HG02973 (cell line): ENCODE measurements at regions not wholly inside any gene's neighbourhood (a gene's known extent, or its start where the extent isn't known, plus 50 kb on each side); places are given as distances from the start of the nearest gene placed in this dataset.
"Not testable (repeated sequence)": the region's sequence is repeated elsewhere in the genome, so short reads cannot be mapped to it uniquely, and the experiment has no call there.

ENCODE experiments used
- ATAC-seq: cut with Tn5 transposase; IDR thresholded peaks from one replicate; pipeline ENCODE4 v1.9.1; 2021; ENCODE audit warnings: moderate library complexity; ENCODE audit not compliant: unreplicated experiment

DNA sequence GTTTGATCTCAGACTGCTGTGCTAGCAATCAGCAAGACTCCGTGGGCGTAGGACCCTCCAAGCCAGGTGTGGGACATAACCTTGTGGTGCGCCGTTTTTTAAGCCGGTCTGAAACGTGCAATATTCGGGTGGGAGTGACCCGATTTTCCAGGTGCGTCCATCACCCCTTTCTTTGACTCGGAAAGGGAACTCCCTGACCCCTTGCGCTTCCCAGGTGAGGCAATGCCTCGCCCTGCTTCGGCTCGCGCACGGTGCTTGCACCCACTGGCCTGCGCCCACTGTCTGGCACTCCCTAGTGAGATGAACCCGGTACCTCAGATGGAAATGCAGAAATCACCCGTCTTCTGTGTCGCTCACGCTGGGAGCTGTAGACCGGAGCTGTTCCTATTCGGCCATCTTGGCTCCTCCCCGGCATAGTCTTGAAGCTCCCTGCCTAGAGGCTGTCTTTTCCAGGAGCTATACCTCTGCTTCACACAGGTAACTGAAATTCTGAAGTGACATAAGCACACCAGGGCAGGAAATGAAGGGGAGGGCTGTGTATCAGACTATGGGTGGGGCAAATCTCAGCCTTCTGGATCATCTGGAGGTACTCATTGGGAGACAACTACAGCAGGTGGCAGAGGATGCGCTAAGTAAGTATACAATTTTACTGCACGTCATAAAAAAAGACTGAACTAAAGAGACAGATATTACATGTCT lies 252.1 kb upstream of the POT1 start:
- not testable (repeated sequence) for ATAC-seq

DNA sequence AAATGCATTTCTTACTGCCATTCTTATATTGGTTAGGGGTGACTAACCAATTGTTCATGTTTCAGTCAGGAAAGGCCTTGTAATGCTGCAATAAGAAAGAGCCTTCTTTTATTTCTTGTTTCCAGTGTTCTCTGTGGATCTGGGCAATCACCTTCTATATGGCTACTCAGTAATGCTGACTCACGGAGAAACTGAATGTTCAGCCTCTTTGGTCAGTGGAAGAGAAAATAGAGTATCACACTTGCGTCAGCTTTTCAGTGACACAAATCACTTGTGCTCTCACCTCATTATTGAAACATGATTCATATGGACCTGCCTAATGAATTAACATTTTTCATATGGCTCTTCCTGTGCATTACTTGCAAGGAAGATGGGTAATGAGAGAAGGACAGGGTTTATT lies 243.9 kb upstream of the POT1 start:
- ATAC-seq = no peak

GRCh38 chr7:125169088-125169487 lies 239.5 kb upstream of the POT1 start:
- no peak for ATAC-seq

- no peak for ATAC-seq
Observed at GRCh38 chr7:125154930-125155329, 225.3 kb upstream of the POT1 start.

- no peak for ATAC-seq
Observed at GRCh38 chr7:125149151-125149550, 219.5 kb upstream of the POT1 start.

DNA sequence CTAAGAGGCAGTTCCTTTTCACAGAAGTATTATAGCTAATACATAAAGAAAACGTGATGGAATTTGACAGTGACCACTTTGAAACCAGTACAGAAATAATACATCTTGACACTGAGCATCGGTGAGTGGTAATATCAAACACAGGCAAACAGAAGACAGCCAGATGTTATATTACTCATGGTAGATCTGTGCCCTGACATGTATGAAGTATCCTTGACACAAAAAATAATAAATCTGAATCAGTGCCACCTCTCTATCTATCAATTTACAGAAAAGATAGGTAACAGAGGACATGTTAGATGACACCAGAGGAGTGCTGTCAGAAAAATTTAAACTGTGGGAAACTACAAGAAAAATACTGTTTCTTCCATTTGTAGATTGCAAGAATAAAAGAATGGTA lies 217.4 kb upstream of the POT1 start:
- no peak for ATAC-seq

DNA sequence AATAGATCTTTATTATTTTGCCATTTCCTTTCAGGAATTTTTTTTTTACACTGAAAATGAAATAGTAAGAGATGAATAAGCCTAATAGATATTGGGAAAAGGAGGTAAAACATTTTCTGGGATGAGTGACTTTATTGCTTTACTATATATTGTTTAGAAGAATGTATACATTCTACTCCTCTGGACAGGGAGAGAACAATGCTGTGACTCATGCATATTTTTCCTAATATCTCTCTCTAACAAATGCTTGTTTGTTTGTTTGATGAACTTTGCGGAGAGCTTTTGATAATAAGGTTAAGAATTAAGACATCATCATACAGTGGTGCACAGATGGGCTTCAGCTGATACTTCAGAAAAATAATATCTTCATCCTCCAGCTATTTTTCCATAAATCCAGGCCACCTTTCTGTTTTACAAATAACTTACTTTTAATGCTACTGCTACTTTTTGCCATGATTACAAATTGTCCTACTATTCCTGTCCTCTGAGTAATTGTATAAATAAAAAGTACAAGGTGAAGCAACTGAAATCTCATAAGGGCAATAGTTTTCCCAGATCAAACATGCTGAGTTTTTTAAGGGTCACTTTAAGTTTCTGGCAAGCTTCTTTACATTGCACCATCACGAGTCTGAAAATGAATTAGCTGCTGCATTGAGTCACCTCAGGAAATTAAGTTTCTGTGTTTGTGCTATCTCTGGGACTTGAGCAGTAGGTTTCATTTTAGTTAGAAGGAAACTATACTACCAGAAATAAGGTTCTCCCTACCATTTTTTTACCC lies 207.3 kb upstream of the POT1 start:
- no peak for ATAC-seq

DNA sequence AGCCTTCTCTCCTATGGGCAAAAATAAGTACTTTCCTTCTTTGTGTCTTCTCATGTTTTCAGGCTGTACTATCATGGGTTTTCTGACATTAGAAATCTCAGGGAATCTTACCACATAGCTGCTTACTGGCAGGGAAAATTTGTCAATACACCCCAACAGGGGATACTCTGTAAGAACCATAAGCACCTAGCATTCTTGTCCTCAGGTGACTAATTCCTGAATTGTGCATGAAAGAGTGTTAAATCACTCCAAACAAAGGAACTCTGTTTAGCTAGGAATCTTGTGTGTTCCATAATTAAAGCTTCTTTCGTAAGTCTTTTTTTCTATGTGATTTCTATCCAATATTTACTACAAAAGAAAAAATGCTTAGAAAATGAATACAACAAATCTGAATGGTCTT lies 206.7 kb upstream of the POT1 start:
- no peak for ATAC-seq

DNA sequence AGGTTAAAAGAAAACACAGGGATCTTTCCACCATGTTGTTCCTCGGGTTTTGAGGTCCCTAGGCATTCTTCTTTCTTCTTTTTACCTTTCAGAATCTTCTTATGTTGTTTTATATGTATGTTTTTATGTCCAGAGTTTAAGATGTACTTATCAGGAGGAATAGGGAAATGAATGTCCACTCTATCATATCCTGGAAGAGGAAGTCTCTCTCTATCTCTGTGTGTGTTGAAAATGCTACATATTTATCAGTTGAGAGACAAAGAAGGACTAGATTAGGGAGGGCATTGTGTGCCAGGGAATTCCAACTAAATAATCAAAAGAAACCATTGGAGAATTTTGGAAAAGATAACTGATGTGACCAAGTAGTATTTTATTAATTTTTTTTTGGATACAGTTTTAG lies 200.5 kb upstream of the POT1 start:
- no peak for ATAC-seq

DNA sequence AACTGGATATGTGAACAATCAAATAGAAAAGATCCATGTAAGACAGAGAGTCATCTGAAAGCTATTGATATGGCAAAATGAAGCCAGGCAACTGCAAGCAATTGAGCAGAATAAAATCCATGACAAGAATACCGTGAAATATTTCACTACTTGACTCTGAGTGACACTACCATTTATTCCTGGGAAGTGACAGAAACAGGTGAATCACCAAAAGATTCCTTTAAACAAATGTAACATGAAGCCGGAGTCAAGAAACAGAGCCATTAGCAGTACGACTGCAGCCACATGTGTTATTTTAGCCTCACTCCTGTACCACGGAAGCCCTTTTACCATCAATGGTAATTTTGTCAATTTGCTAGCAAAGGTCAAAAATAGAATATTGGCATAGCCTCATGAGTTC lies 197.7 kb upstream of the POT1 start:
- no peak for ATAC-seq

DNA sequence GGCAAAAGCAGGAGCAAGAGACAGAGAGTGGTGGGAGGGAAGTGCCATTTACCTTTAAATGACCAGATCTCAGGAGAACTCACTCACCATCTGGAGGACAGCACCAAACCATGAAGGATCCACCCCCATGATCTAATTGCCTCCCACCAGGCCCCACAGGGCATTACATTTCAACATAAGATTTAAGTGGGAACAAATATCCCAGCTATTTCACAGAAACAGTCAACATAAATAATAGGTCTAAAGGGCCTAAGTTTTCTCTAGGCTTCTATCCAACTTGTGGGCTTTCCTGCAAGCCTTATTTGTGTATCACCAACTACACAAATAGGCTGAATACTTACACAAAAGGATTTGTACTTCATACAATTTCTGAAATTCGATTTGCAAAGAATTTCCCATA lies 196.8 kb upstream of the POT1 start:
- no peak for ATAC-seq

GRCh38 chr7:125125315-125125714 lies 195.7 kb upstream of the POT1 start:
- no peak for ATAC-seq

DNA sequence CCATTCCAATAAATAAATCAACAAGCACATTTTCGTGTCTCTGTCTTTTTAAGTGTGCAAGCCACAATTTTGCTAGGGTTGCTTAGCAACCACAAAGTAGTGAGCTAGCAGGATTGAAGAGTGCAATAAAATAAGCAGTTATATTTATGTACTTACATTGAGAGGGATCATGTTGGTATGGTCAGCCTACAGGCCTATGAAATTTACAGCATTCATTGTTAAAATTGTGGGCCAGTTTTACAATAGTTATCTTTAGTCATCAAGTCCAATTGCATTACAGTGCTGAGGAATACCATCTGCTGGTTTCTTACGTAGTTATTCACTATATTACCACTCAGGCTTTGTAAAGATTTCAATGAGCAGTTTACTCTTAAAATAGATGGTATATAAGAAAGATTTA lies 192.5 kb upstream of the POT1 start:
- ATAC-seq = no peak

DNA sequence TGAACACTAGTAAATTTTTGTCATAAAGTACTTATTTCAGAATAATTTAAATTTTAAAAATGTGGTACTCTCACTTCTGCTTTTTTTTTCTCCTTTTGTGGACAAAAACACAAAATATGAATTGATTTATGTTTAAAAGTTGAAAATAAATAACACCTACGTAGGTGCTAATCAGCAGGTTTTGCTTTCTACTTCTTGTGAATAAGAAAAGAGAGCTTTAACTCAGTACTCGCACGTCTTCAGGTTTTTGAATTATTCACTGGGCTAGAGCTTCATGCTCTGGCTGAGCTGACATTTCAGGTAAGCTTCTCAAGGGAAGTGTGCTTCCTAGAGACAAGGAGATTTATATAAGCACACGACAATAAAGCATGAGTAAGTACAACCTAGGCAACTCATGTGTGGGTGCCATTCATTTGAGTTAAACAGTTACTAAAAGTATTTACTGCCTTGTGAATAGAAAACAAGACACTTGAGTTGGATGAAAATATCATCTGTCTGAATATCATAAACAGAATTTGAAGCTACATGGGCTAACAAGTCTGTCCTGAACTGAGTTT lies 190.0 kb upstream of the POT1 start:
- no peak for ATAC-seq

DNA sequence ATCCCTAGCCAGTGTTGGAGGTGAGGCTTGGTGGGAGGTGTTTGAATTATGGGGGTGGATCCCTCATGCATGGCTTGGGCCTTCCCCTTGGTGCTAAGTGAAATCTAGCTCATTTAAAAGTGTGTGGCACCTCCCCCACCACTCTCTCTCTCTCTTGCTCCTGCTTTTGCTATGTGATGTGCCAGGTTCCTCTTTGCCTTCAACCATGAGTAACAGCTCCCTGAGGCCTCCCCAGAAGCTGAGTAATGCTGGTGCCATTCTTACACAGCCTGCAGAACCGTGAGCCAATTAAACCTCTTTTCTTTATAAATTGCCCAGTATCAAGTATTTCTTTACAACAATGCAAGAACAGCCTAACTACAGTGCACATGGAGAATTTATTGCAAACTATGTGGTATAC lies 188.8 kb upstream of the POT1 start:
- no peak for ATAC-seq

DNA sequence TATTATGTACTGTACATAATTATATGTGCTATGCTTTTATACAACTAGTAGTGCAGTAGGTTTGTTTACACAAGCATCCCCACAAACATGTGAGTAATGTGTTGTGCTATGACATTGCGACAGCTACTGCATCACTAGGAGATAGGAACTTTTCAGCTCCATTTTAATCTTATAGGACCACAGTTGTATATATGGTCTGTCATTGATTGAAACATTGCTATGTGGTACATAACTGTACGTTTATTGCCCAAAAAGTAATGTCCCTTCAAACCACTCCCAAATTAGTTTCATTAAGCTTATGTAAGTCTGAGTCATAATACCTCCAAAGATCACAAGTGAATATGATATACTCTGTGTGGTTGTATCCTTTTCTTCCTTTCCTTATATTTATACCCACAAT lies 183.2 kb upstream of the POT1 start:
- no peak for ATAC-seq

DNA sequence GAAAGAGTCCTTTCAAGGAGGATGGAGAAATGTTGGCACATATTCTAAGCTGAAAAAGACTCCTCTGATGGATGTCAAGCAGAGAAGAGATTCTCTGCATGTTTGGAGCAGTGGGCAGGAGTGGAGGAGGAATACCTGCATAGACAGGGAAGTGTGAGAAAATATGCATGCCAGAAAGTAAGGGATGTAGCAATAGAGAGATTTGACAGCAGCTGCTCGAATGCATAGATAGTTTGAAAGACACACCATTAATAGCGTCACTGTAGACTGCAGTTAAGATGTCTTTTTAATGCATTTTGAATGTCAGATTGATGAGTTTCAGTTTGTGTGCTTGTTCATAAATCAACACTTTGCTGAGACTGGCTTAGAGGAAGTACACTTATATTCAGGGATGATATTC lies 169.9 kb upstream of the POT1 start:
- ATAC-seq = no peak

DNA sequence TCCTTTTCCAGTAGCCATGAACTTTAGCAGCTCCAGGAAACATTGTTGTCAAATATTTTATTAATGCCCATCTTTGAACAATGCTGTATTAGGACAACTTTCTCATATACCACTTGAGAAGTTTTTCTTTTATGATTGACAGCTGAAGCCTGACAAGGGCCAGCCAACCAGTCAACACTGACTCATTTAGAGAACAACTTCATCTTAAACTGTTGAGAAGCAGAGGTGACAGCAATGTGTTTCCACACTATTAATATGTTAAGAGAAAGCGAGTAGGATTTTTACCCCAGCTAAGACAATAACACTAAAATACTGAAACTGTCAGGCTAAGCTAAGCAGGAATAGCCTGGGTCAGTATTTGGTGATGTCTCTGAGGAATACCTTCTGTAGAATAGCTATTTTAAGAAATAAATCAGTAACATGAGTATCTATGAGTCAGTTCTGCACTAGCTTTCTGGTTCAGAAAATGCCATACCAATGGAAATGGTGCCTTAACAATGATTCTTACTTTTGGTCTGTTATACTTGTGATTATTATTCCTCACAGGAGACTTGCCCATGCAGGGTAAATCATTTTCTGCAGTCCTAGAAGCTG lies 168.8 kb upstream of the POT1 start:
- peak; percentile 82 for ATAC-seq

- no peak for ATAC-seq
Observed at GRCh38 chr7:125090596-125090995, 161.0 kb upstream of the POT1 start.

GRCh38 chr7:125089171-125089570 lies 159.5 kb upstream of the POT1 start:
- ATAC-seq = no peak

GRCh38 chr7:125088555-125088954 lies 158.9 kb upstream of the POT1 start:
- ATAC-seq = no peak

DNA sequence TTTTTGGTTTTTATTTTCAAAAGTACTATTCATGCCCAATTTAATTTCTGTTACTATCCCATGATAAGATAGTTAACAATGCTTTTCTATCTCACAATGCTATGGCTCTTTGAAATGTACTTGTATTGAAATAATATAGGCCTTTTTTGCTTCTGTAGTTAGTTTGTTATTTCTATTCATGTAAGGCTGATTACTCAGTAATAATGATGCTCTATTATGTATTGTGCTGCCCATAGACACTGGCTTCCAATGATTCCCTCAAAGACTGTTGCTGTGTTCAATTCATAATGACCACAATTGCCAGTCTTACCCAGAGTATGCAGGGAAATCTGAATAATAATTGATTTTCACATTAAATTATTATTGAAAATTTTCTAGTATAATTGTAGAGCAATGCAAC lies 155.5 kb upstream of the POT1 start:
- no peak for ATAC-seq
